ENCODE measurements at regions not wholly inside any gene's neighbourhood (a gene's known extent, or its start where the extent isn't known, plus 50 kb on each side); places are given as distances from the start of the nearest gene placed in this dataset.
"Not testable (repeated sequence)": the region's sequence is repeated elsewhere in the genome, so short reads cannot be mapped to it uniquely, and the experiment has no call there.

- Histone ChIP-seq H3K27ac (ENCODE audit: low read depth, low read length, severe bottlenecking) (no peak overlapping the region), H3K4me3 (ENCODE audit: extremely low read depth, insufficient read depth, low read length, poor library complexity, severe bottlenecking) (no peak overlapping the region)
Observed at GRCh38 chr13:109271061-109271460, 515.3 kb downstream of the IRS2 start.

GRCh38 chr13:109269381-109269780 lies 517.0 kb downstream of the IRS2 start:
- H3K36me3 ChIP-seq (ENCODE audit: control insufficient read depth, insufficient read depth, low read length); H3K27ac ChIP-seq (ENCODE audit: low read depth, low read length, severe bottlenecking); H3K4me3 ChIP-seq (ENCODE audit: extremely low read depth, insufficient read depth, low read length, poor library complexity, severe bottlenecking); H3K9me3 ChIP-seq (ENCODE audit: control insufficient read depth, low read length): not testable (repeated sequence)
- peaks cover 21% of the 10 kb centered on the region for H3K4me1 ChIP-seq (ENCODE audit: control insufficient read depth, insufficient read depth, low read length, poor library complexity, severe bottlenecking)
- 92 to 100% methylated on average over 1 to 2 of the region's 4 CpGs for WGBS, 2 experiments (ENCODE audit: insufficient coverage in 2 of 2)

More at GRCh38 chr13:109271061-109271460, 515.3 kb downstream of the IRS2 start:
- Histone ChIP-seq H3K9me3 (ENCODE audit: control insufficient read depth, low read length) (no peaks in the 10 kb centered on the region), H3K36me3 (ENCODE audit: control insufficient read depth, insufficient read depth, low read length) (no peaks in the 10 kb centered on the region), H3K4me1 (ENCODE audit: control insufficient read depth, insufficient read depth, low read length, poor library complexity, severe bottlenecking) (peaks cover 32% of the 10 kb centered on the region)
- 60 to 66% methylated on average over 4 to 7 of the region's 9 CpGs for WGBS, 2 experiments (ENCODE audit: insufficient coverage in 2 of 2)

GRCh38 chr13:109268492-109268891 lies 517.9 kb downstream of the IRS2 start:
- H3K27ac ChIP-seq (ENCODE audit: low read depth, low read length, severe bottlenecking); H3K36me3 ChIP-seq (ENCODE audit: control insufficient read depth, insufficient read depth, low read length); H3K9me3 ChIP-seq (ENCODE audit: control insufficient read depth, low read length); H3K4me3 ChIP-seq (ENCODE audit: extremely low read depth, insufficient read depth, low read length, poor library complexity, severe bottlenecking): not testable (repeated sequence)
- peaks cover 25% of the 10 kb centered on the region for H3K4me1 ChIP-seq (ENCODE audit: control insufficient read depth, insufficient read depth, low read length, poor library complexity, severe bottlenecking)
- 79 to 90% methylated on average over 2 of the region's 3 CpGs for WGBS, 2 experiments (ENCODE audit: insufficient coverage in 2 of 2)

GRCh38 chr13:109267400-109267799 lies 519.0 kb downstream of the IRS2 start:
- not testable (repeated sequence) for H3K4me3 ChIP-seq (ENCODE audit: extremely low read depth, insufficient read depth, low read length, poor library complexity, severe bottlenecking); H3K9me3 ChIP-seq (ENCODE audit: control insufficient read depth, low read length); H3K27ac ChIP-seq (ENCODE audit: low read depth, low read length, severe bottlenecking); H3K36me3 ChIP-seq (ENCODE audit: control insufficient read depth, insufficient read depth, low read length)
- H3K4me1 ChIP-seq (ENCODE audit: control insufficient read depth, insufficient read depth, low read length, poor library complexity, severe bottlenecking) = peaks cover 15% of the 10 kb centered on the region
- WGBS, 2 experiments (ENCODE audit: insufficient coverage in 2 of 2) = 80 to 84% methylated on average over 2 to 4 of the region's 4 CpGs

- not testable (repeated sequence) for H3K9me3 ChIP-seq (ENCODE audit: control insufficient read depth, low read length); H3K36me3 ChIP-seq (ENCODE audit: control insufficient read depth, insufficient read depth, low read length); H3K4me3 ChIP-seq (ENCODE audit: extremely low read depth, insufficient read depth, low read length, poor library complexity, severe bottlenecking); H3K27ac ChIP-seq (ENCODE audit: low read depth, low read length, severe bottlenecking); H3K4me1 ChIP-seq (ENCODE audit: control insufficient read depth, insufficient read depth, low read length, poor library complexity, severe bottlenecking)
- WGBS, 2 experiments (ENCODE audit: insufficient coverage in 2 of 2) = 79 to 92% methylated on average over 7 to 8 of the region's 8 CpGs
Observed at GRCh38 chr13:109265438-109265742, 521.0 kb downstream of the IRS2 start.

- H3K9me3 ChIP-seq (ENCODE audit: control insufficient read depth, low read length); H3K4me3 ChIP-seq (ENCODE audit: extremely low read depth, insufficient read depth, low read length, poor library complexity, severe bottlenecking); H3K36me3 ChIP-seq (ENCODE audit: control insufficient read depth, insufficient read depth, low read length); H3K4me1 ChIP-seq (ENCODE audit: control insufficient read depth, insufficient read depth, low read length, poor library complexity, severe bottlenecking): not testable (repeated sequence)
- 48 to 65% methylated on average over 4 to 5 of the region's 14 CpGs for WGBS, 2 experiments (ENCODE audit: insufficient coverage in 2 of 2)
- peak overlapping the region; percentile 30 for H3K27ac ChIP-seq (ENCODE audit: low read depth, low read length, severe bottlenecking)
Observed at GRCh38 chr13:109264603-109265437, 521.6 kb downstream of the IRS2 start.

GRCh38 chr13:109257761-109258157 lies 528.6 kb downstream of the IRS2 start:
- WGBS, 2 experiments (ENCODE audit: insufficient coverage in 2 of 2) = no CpG with 5 or more reads among the region's 6 CpGs
- not testable (repeated sequence) for H3K36me3 ChIP-seq (ENCODE audit: control insufficient read depth, insufficient read depth, low read length); H3K4me1 ChIP-seq (ENCODE audit: control insufficient read depth, insufficient read depth, low read length, poor library complexity, severe bottlenecking); H3K9me3 ChIP-seq (ENCODE audit: control insufficient read depth, low read length); H3K27ac ChIP-seq (ENCODE audit: low read depth, low read length, severe bottlenecking); H3K4me3 ChIP-seq (ENCODE audit: extremely low read depth, insufficient read depth, low read length, poor library complexity, severe bottlenecking)

Measured in mesodermal cell (in vitro differentiated cells).